Panc1 (cell line): ENCODE measurements at regions not wholly inside any gene's neighbourhood (a gene's known extent, or its start where the extent isn't known, plus 50 kb on each side); places are given as distances from the start of the nearest gene placed in this dataset.

Source experiments
- ATAC-seq: fragments of 200-7000 bp; cut with Tn5 transposase; 2 replicates; pipeline ENCODE4 v1.9.1; 2020; ENCODE audit warnings: mild to moderate bottlenecking, moderate library complexity
- BruUV-seq: library from RNA; stranded (reverse); fragments of 400-500 nt; replicated peaks from 2 replicates; lab custom pipeline; 2021; lab: Mats Ljungman, UMichigan
- CTCF ChIA-PET: fragments of 300-600 bp; sonication (Branson Sonifier 250); formaldehyde crosslinking; loops from one replicate; lab custom pipeline; 2022; ENCODE audit warnings: antibody characterized with exemption; lab: Charles Lee
- POLR2A ChIA-PET: fragments of 300-600 bp; sonication (Branson Sonifier 250); formaldehyde crosslinking; loops from one replicate; lab custom pipeline; 2022; ENCODE audit warnings: antibody characterized with exemption; lab: Charles Lee
- DNase-seq: peaks from one replicate; pipeline ENCODE4 v3.0.0-alpha.2; 2010; ENCODE audit warnings: low read depth, low spot score
- H3K27ac ChIP-seq: 2 replicates; pipeline ENCODE4 v1.5.1; 2011; ENCODE audit warnings: mild to moderate bottlenecking, low read length, inconsistent platforms
- H3K27me3 ChIP-seq: fragments of 200-500 bp; sonication (Bioruptor generic); 2 replicates; pipeline ENCODE4 v1.6.0; 2014; ENCODE audit warnings: low read length, inconsistent platforms; ENCODE audit not compliant: control insufficient read depth, insufficient read depth
- H3K36me3 ChIP-seq: fragments of 200-500 bp; sonication (Bioruptor generic); 2 replicates; pipeline ENCODE4 v1.5.1; 2014; ENCODE audit warnings: inconsistent platforms, mild to moderate bottlenecking, low read length, moderate library complexity; ENCODE audit not compliant: control insufficient read depth, insufficient read depth
- H3K4me1 ChIP-seq: 2 replicates; pipeline ENCODE4 v1.5.1; 2011; ENCODE audit warnings: inconsistent platforms, mild to moderate bottlenecking, low read length, moderate library complexity; ENCODE audit not compliant: control insufficient read depth, insufficient read depth
- H3K4me3 ChIP-seq, 2 experiments: 2 replicates each; pipeline ENCODE4 v1.5.1; 2011 to 2012; ENCODE audit warnings: low read depth in 2 of 2, low read length in 2 of 2, mild to moderate bottlenecking in 2 of 2, inconsistent platforms in 1 of 2, moderate library complexity in 1 of 2
- H3K9me3 ChIP-seq: fragments of 200-500 bp; sonication (Bioruptor generic); 2 replicates; pipeline ENCODE4 v1.5.1; 2014; ENCODE audit warnings: low read depth, mild to moderate bottlenecking, inconsistent platforms, low read length, moderate library complexity; ENCODE audit not compliant: control insufficient read depth, insufficient read depth
- POLR2AphosphoS5 ChIP-seq: IDR thresholded peaks from 2 replicates; pipeline ENCODE4 v1.6.1; 2012; ENCODE audit warnings: mild to moderate bottlenecking, low read depth, low read length, moderate library complexity
- SIN3A ChIP-seq: IDR thresholded peaks from 2 replicates; pipeline ENCODE4 v1.6.1; 2012; ENCODE audit warnings: low read depth, mild to moderate bottlenecking, low read length, moderate library complexity, borderline replicate concordance; ENCODE audit not compliant: insufficient read depth
- TCF7L2 ChIP-seq: IDR thresholded peaks from 2 replicates; pipeline ENCODE4 v1.6.1; 2011; ENCODE audit warnings: mild to moderate bottlenecking, low read depth, low read length, inconsistent platforms
- in situ Hi-C: cut with HindIII; loops from 2 replicates; pipeline ENCODE4 v1.10.0; 2016; ENCODE audit warnings: low sequenced_read_pairs, low pct_unique_long_range_greater_than_20kb
- intact Hi-C: fragments of 100-400 bp; cut with micrococcal nuclease; formaldehyde crosslinking; loops from one replicate; pipeline ENCODE4 v1.10.0; 2022; ENCODE audit not compliant: unreplicated experiment
- TF ChIP-seq, protein P1 (sequence below): fragments of 450-650 bp; IDR thresholded peaks from 2 replicates; pipeline ENCODE4 v1.5.1; 2017; ENCODE audit warnings: mild to moderate bottlenecking
- TF ChIP-seq, protein P2 (sequence below), 2 experiments: IDR thresholded peaks; 2 replicates each; pipeline ENCODE4 v1.6.1; 2011 to 2012; ENCODE audit warnings: low read depth in 2 of 2, control low read depth in 1 of 2, low read length in 1 of 2, mild to moderate bottlenecking in 1 of 2, moderate library complexity in 1 of 2; ENCODE audit not compliant: insufficient read depth in 1 of 2

DNA sequence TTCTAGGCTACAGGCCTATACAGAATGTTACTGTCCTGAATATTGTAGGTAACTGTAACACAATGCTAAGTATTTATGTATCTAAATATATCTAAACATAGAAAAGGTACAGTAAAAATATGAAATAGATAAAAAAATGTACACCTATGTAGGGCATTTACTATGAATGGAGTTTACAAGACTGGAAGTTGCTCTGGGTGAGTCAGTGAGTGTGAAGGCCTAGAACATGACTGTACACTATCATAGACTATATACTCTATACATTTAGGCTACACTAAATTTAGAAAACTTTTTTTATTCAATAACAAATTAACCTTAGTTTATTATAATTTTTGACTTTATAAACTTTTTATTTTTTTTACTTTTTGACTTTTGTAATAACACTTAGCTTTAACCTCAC, 136.9 kb downstream of the DUSP10 start:
- ChIA-PET CTCF (no interaction called here), POLR2A (interaction anchor here (0.6 kb wide), 2 partner anchors 33 to 860 kb away, joined by 3 to 5 read pairs; no protein-coding TSS in a partner anchor)
- ATAC-seq (no peak), DNase-seq (no peak)
- H3K4me3 ChIP-seq, result no peak overlapping the region
- TF ChIP-seq SIN3A, result no peak
- TF ChIP-seq POLR2AphosphoS5, result no peak
- no peak for TF ChIP-seq TCF7L2
- TF ChIP-seq, protein P1, sequence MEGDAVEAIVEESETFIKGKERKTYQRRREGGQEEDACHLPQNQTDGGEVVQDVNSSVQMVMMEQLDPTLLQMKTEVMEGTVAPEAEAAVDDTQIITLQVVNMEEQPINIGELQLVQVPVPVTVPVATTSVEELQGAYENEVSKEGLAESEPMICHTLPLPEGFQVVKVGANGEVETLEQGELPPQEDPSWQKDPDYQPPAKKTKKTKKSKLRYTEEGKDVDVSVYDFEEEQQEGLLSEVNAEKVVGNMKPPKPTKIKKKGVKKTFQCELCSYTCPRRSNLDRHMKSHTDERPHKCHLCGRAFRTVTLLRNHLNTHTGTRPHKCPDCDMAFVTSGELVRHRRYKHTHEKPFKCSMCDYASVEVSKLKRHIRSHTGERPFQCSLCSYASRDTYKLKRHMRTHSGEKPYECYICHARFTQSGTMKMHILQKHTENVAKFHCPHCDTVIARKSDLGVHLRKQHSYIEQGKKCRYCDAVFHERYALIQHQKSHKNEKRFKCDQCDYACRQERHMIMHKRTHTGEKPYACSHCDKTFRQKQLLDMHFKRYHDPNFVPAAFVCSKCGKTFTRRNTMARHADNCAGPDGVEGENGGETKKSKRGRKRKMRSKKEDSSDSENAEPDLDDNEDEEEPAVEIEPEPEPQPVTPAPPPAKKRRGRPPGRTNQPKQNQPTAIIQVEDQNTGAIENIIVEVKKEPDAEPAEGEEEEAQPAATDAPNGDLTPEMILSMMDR, result no peak
- TF ChIP-seq, protein P2, sequence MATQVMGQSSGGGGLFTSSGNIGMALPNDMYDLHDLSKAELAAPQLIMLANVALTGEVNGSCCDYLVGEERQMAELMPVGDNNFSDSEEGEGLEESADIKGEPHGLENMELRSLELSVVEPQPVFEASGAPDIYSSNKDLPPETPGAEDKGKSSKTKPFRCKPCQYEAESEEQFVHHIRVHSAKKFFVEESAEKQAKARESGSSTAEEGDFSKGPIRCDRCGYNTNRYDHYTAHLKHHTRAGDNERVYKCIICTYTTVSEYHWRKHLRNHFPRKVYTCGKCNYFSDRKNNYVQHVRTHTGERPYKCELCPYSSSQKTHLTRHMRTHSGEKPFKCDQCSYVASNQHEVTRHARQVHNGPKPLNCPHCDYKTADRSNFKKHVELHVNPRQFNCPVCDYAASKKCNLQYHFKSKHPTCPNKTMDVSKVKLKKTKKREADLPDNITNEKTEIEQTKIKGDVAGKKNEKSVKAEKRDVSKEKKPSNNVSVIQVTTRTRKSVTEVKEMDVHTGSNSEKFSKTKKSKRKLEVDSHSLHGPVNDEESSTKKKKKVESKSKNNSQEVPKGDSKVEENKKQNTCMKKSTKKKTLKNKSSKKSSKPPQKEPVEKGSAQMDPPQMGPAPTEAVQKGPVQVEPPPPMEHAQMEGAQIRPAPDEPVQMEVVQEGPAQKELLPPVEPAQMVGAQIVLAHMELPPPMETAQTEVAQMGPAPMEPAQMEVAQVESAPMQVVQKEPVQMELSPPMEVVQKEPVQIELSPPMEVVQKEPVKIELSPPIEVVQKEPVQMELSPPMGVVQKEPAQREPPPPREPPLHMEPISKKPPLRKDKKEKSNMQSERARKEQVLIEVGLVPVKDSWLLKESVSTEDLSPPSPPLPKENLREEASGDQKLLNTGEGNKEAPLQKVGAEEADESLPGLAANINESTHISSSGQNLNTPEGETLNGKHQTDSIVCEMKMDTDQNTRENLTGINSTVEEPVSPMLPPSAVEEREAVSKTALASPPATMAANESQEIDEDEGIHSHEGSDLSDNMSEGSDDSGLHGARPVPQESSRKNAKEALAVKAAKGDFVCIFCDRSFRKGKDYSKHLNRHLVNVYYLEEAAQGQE (IDR thresholded peaks at IDR 0.05; ENCODE audit: insufficient read depth in 1 of 2, low read depth in 2 of 2, low read length in 1 of 2), result no peak
- no peaks in the 10 kb centered on the region for H3K9me3 ChIP-seq
- no peaks in the 10 kb centered on the region for H3K36me3 ChIP-seq
- no TSS peak for BruUV-seq
- H3K27ac ChIP-seq, result no peak overlapping the region
- H3K27me3 ChIP-seq, result no peaks in the 10 kb centered on the region
- no peaks in the 10 kb centered on the region for H3K4me1 ChIP-seq
- in situ Hi-C loops (no loop called here), intact Hi-C loops (no loop called here)

DNA sequence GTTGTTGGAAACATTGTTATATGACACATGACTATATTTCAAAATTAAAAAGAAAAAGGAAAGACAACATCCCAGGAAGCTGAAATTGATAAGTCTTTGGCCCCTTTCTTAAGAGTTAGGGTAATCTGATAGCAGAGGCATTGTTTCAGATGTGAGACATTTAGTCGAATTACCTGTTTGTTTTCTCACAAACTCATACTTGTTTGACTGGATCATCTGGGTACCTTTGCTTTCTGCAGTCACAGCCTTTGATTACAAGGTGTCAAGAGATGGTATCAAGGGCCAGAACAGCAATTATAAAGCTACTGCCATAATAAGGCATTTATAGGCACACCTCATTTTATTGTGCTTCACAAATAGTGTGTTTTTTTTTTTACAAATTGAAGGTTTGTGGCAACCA, 136.3 kb downstream of the DUSP10 start:
- H3K4me1 ChIP-seq, result no peaks in the 10 kb centered on the region
- no peak overlapping the region for H3K4me3 ChIP-seq
- BruUV-seq, result no TSS peak
- in situ Hi-C loops, result no loop called here
- intact Hi-C loops, result no loop called here
- no peak for ATAC-seq
- TF ChIP-seq, protein P2 (IDR thresholded peaks at IDR 0.05; ENCODE audit: insufficient read depth in 1 of 2, low read depth in 2 of 2, low read length in 1 of 2), result no peak
- TF ChIP-seq POLR2AphosphoS5, result no peak
- TF ChIP-seq, protein P1, result no peak
- TF ChIP-seq TCF7L2, result no peak
- TF ChIP-seq SIN3A, result no peak
- CTCF ChIA-PET, result no interaction called here
- H3K27me3 ChIP-seq, result no peaks in the 10 kb centered on the region
- H3K9me3 ChIP-seq, result no peaks in the 10 kb centered on the region
- H3K27ac ChIP-seq, result no peak overlapping the region
- POLR2A ChIA-PET, result interaction anchor here (0.6 kb wide), 2 partner anchors 34 to 860 kb away, joined by 3 to 5 read pairs; no protein-coding TSS in a partner anchor
- H3K36me3 ChIP-seq, result no peaks in the 10 kb centered on the region
- no peak for DNase-seq
